ENCODE measurements at regions not wholly inside any gene's neighbourhood (a gene's known extent, or its start where the extent isn't known, plus 50 kb on each side); places are given as distances from the start of the nearest gene placed in this dataset.

GRCh38 chr6:147042679-147043078 lies 161.5 kb upstream of the STXBP5 start:
- no peak for DNase-seq

GRCh38 chr6:147043994-147044477 lies 160.2 kb upstream of the STXBP5 start:
- no peak for DNase-seq

- DNase-seq, result no peak
Measured at GRCh38 chr6:147046141-147046877, 157.9 kb upstream of the STXBP5 start.

- DNase-seq, result no peak
Measured at GRCh38 chr6:147048930-147049329, 155.3 kb upstream of the STXBP5 start.

GRCh38 chr6:147053311-147053921 lies 150.8 kb upstream of the STXBP5 start:
- no peak for DNase-seq

GRCh38 chr6:147054158-147054557 lies 150.1 kb upstream of the STXBP5 start:
- DNase-seq, result no peak

- DNase-seq, result no peak
Measured at GRCh38 chr6:147054871-147055270, 149.3 kb upstream of the STXBP5 start.

- no peak for DNase-seq
Measured at GRCh38 chr6:147055821-147056392, 148.3 kb upstream of the STXBP5 start.

GRCh38 chr6:147057188-147057587 lies 147.0 kb upstream of the STXBP5 start:
- DNase-seq, result no peak

- DNase-seq, result no peak
Measured at GRCh38 chr6:147057705-147058342, 146.4 kb upstream of the STXBP5 start.

GRCh38 chr6:147058786-147059385 lies 145.3 kb upstream of the STXBP5 start:
- no peak for DNase-seq

- DNase-seq, result no peak
Measured at GRCh38 chr6:147060636-147061035, 143.6 kb upstream of the STXBP5 start.

- DNase-seq, result no peak
Measured at GRCh38 chr6:147061252-147061651, 143.0 kb upstream of the STXBP5 start.

GRCh38 chr6:147063469-147064031 lies 140.7 kb upstream of the STXBP5 start:
- DNase-seq, result no peak

GRCh38 chr6:147065786-147066185 lies 138.4 kb upstream of the STXBP5 start:
- DNase-seq, result no peak

- DNase-seq, result no peak
Measured at GRCh38 chr6:147067184-147067583, 137.0 kb upstream of the STXBP5 start.

- DNase-seq, result no peak
Measured at GRCh38 chr6:147071776-147072175, 132.4 kb upstream of the STXBP5 start.

GRCh38 chr6:147075381-147075780 lies 128.8 kb upstream of the STXBP5 start:
- no peak for DNase-seq

- DNase-seq, result no peak
Measured at GRCh38 chr6:147077251-147077650, 127.0 kb upstream of the STXBP5 start.

GRCh38 chr6:147078106-147078505 lies 126.1 kb upstream of the STXBP5 start:
- no peak for DNase-seq

GRCh38 chr6:147078602-147079001 lies 125.6 kb upstream of the STXBP5 start:
- no peak for DNase-seq

- no peak for DNase-seq
Measured at GRCh38 chr6:147080225-147080624, 124.0 kb upstream of the STXBP5 start.

- DNase-seq, result no peak
Measured at GRCh38 chr6:147081076-147081609, 123.1 kb upstream of the STXBP5 start.
